HS-27A (cell line): ENCODE measurements at regions not wholly inside any gene's neighbourhood (a gene's known extent, or its start where the extent isn't known, plus 50 kb on each side); places are given as distances from the start of the nearest gene placed in this dataset.
A peak's percentile ranks its signal among the peaks of the same experiment; 100 is the strongest.

Source experiments
- DNase-seq: peaks from one replicate; pipeline ENCODE4 v3.0.0-alpha.2; 2012; ENCODE audit warnings: low read depth, missing footprints

- DNase-seq, result no peak
Observed at GRCh38 chr4:176507845-176508533, 188.2 kb downstream of the SPCS3 start.

- DNase-seq, result no peak
Observed at GRCh38 chr4:176508780-176509331, 189.1 kb downstream of the SPCS3 start.

GRCh38 chr4:176525576-176525975, 205.8 kb downstream of the SPCS3 start:
- DNase-seq, result no peak

GRCh38 chr4:176526704-176527103, 206.9 kb downstream of the SPCS3 start:
- DNase-seq, result no peak

GRCh38 chr4:176529574-176529973, 209.8 kb downstream of the SPCS3 start:
- no peak for DNase-seq

GRCh38 chr4:176533159-176533558, 213.4 kb downstream of the SPCS3 start:
- DNase-seq, result no peak

GRCh38 chr4:176534566-176534965, 214.8 kb downstream of the SPCS3 start:
- no peak for DNase-seq

GRCh38 chr4:176538217-176538925, 218.6 kb downstream of the SPCS3 start:
- peak; percentile 59 for DNase-seq

- no peak for DNase-seq
Observed at GRCh38 chr4:176539091-176539784, 219.5 kb downstream of the SPCS3 start.

- no peak for DNase-seq
Observed at GRCh38 chr4:176539785-176540175, 220.0 kb downstream of the SPCS3 start.

- DNase-seq, result no peak
Observed at GRCh38 chr4:176540814-176541213, 221.0 kb downstream of the SPCS3 start.

- DNase-seq, result no peak
Observed at GRCh38 chr4:176545872-176546271, 226.1 kb downstream of the SPCS3 start.

GRCh38 chr4:176546975-176547374, 227.2 kb downstream of the SPCS3 start:
- no peak for DNase-seq

- DNase-seq, result peak; percentile 72
Observed at GRCh38 chr4:176548571-176548970, 228.8 kb downstream of the SPCS3 start.

- DNase-seq, result no peak
Observed at GRCh38 chr4:176549161-176549865, 229.5 kb downstream of the SPCS3 start.

GRCh38 chr4:176558661-176559060, 234.1 kb downstream of the VEGFC start:
- no peak for DNase-seq

- no peak for DNase-seq
Observed at GRCh38 chr4:176561368-176561767, 231.4 kb downstream of the VEGFC start.

- no peak for DNase-seq
Observed at GRCh38 chr4:176563591-176563990, 229.1 kb downstream of the VEGFC start.

GRCh38 chr4:176565049-176565448, 227.7 kb downstream of the VEGFC start:
- no peak for DNase-seq

GRCh38 chr4:176566769-176567168, 226.0 kb downstream of the VEGFC start:
- no peak for DNase-seq

GRCh38 chr4:176568238-176568637, 224.5 kb downstream of the VEGFC start:
- no peak for DNase-seq

GRCh38 chr4:176569301-176569700, 223.4 kb downstream of the VEGFC start:
- no peak for DNase-seq
